HG02884 (cell line): ENCODE measurements at regions not wholly inside any gene's neighbourhood (a gene's known extent, or its start where the extent isn't known, plus 50 kb on each side); places are given as distances from the start of the nearest gene placed in this dataset.

Experiments
- ATAC-seq: cut with Tn5 transposase; IDR thresholded peaks from one replicate; pipeline ENCODE4 v1.9.1; 2021; ENCODE audit warnings: mild to moderate bottlenecking, moderate library complexity; ENCODE audit not compliant: unreplicated experiment

- ATAC-seq, result no peak
Observed at GRCh38 chr2:18503376-18504228, 56.9 kb downstream of the RDH14 start.

- ATAC-seq, result no peak
Observed at GRCh38 chr2:18502142-18502541, 58.3 kb downstream of the RDH14 start.

- no peak for ATAC-seq
Observed at GRCh38 chr2:18501729-18502128, 58.7 kb downstream of the RDH14 start.

- ATAC-seq, result no peak
Observed at GRCh38 chr2:18501156-18501555, 59.3 kb downstream of the RDH14 start.

- no peak for ATAC-seq
Observed at GRCh38 chr2:18500333-18500732, 60.1 kb downstream of the RDH14 start.

GRCh38 chr2:18498531-18498930, 61.9 kb downstream of the RDH14 start:
- ATAC-seq, result no peak

GRCh38 chr2:18496516-18496915, 63.9 kb downstream of the RDH14 start:
- ATAC-seq, result no peak

GRCh38 chr2:18495058-18495457, 65.4 kb downstream of the RDH14 start:
- no peak for ATAC-seq

- ATAC-seq, result no peak
Observed at GRCh38 chr2:18492721-18493120, 67.7 kb downstream of the RDH14 start.

GRCh38 chr2:18491577-18491976, 68.9 kb downstream of the RDH14 start:
- no peak for ATAC-seq

- ATAC-seq, result no peak
Observed at GRCh38 chr2:18490901-18491300, 69.6 kb downstream of the RDH14 start.

GRCh38 chr2:18487106-18487913, 73.1 kb downstream of the RDH14 start:
- no peak for ATAC-seq

GRCh38 chr2:18484625-18485024, 75.8 kb downstream of the RDH14 start:
- no peak for ATAC-seq

- no peak for ATAC-seq
Observed at GRCh38 chr2:18483896-18484295, 76.6 kb downstream of the RDH14 start.

- ATAC-seq, result no peak
Observed at GRCh38 chr2:18482666-18483065, 77.8 kb downstream of the RDH14 start.

GRCh38 chr2:18479947-18480369, 80.5 kb downstream of the RDH14 start:
- ATAC-seq, result no peak

- no peak for ATAC-seq
Observed at GRCh38 chr2:18477293-18477692, 83.2 kb downstream of the RDH14 start.

- no peak for ATAC-seq
Observed at GRCh38 chr2:18476484-18476883, 84.0 kb downstream of the RDH14 start.

- no peak for ATAC-seq
Observed at GRCh38 chr2:18475884-18476283, 84.6 kb downstream of the RDH14 start.

GRCh38 chr2:18474700-18475099, 85.8 kb downstream of the RDH14 start:
- ATAC-seq, result no peak

- ATAC-seq, result no peak
Observed at GRCh38 chr2:18473241-18474181, 86.9 kb downstream of the RDH14 start.
